Ishikawa (cell line): ENCODE measurements at regions not wholly inside any gene's neighbourhood (a gene's known extent, or its start where the extent isn't known, plus 50 kb on each side); places are given as distances from the start of the nearest gene placed in this dataset.

Experiments
- CEBPB ChIP-seq: IDR thresholded peaks from 2 replicates; pipeline ENCODE4 v1.6.1; 2012
- CREB1 ChIP-seq: IDR thresholded peaks from 2 replicates; pipeline ENCODE4 v1.6.1; 2012; ENCODE audit warnings: low read depth
- EGR1 ChIP-seq: IDR thresholded peaks from 2 replicates; pipeline ENCODE4 v1.6.1; 2012
- EP300 ChIP-seq: IDR thresholded peaks from 2 replicates; pipeline ENCODE4 v1.6.1; 2012; ENCODE audit warnings: borderline replicate concordance
- FOXM1 ChIP-seq: IDR thresholded peaks from 2 replicates; pipeline ENCODE4 v1.6.1; 2012; ENCODE audit warnings: low read depth, borderline replicate concordance
- MAX ChIP-seq: IDR thresholded peaks from 2 replicates; pipeline ENCODE4 v1.6.1; 2012
- NFIC ChIP-seq: IDR thresholded peaks from 2 replicates; pipeline ENCODE4 v1.6.1; 2012
- RAD21 ChIP-seq: IDR thresholded peaks from 2 replicates; pipeline ENCODE4 v1.6.1; 2012; ENCODE audit warnings: low read depth
- TAF1 ChIP-seq: IDR thresholded peaks from 2 replicates; pipeline ENCODE4 v1.6.1; 2012; ENCODE audit warnings: low read depth, mild to moderate bottlenecking
- TCF12 ChIP-seq: IDR thresholded peaks from 2 replicates; pipeline ENCODE4 v1.6.1; 2012; ENCODE audit warnings: low read depth
- TEAD4 ChIP-seq: IDR thresholded peaks from 2 replicates; pipeline ENCODE4 v1.6.1; 2012
- YY1 ChIP-seq: IDR thresholded peaks from 2 replicates; pipeline ENCODE4 v1.6.1; 2012; ENCODE audit warnings: low read depth
- ZBTB7A ChIP-seq: IDR thresholded peaks from 2 replicates; pipeline ENCODE4 v1.6.1; 2012; ENCODE audit warnings: low read depth
- TF ChIP-seq, protein P1 (sequence below): IDR thresholded peaks from 2 replicates; pipeline ENCODE4 v1.6.1; 2012
- TF ChIP-seq, protein P2 (sequence below): IDR thresholded peaks from 2 replicates; pipeline ENCODE4 v1.6.1; 2012; ENCODE audit warnings: low read depth, mild to moderate bottlenecking

GRCh38 chr10:131810036-131810804 is 90.6 kb upstream of the PPP2R2D start:
- no peak for TF ChIP-seq CEBPB
- TF ChIP-seq, protein P1, sequence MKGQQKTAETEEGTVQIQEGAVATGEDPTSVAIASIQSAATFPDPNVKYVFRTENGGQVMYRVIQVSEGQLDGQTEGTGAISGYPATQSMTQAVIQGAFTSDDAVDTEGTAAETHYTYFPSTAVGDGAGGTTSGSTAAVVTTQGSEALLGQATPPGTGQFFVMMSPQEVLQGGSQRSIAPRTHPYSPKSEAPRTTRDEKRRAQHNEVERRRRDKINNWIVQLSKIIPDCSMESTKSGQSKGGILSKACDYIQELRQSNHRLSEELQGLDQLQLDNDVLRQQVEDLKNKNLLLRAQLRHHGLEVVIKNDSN = 0 out of 2 replicates have a peak, but pooled peaks have one; percentile 31
- TF ChIP-seq NFIC = no peak

DNA sequence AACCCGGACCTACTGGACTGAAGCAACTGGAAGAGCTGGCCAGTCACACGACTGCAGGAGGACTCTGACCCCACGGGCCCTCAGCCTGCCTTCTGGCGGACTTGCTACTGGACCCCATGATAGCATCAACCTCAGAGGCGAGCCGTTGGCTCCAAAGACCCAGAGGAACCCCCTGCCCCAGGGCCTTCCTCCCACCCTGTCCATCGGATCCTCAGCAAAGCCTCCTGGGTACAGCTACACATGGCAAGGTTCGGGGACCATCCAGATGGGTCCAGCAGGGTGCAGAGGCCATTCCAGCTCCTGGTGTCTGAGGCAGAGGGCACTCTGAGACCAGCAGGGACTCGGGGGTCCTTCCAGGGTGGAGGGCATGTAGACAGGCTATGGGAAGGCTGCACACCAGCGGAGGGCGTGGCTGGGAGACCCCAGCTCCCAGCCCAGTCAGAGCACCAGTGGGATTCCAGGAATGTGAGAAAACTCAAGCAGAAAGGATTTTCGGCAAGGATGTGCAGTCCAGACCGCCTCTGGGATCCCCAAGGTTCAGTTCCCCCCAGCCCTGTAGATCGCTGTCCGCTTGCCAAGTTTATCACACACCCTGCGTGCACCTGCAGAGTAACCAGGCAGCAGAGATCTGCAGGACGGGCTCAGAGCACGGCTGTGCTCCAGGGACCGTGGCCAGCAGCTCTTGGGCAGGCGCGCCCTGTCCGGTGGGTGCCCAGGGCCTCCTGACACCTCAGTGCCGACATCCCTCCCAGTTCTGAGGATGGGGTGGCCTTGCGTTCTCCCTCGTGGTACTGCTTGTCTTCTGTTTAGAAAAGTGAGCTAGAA is 89.8 kb upstream of the PPP2R2D start:
- TF ChIP-seq, protein P2, sequence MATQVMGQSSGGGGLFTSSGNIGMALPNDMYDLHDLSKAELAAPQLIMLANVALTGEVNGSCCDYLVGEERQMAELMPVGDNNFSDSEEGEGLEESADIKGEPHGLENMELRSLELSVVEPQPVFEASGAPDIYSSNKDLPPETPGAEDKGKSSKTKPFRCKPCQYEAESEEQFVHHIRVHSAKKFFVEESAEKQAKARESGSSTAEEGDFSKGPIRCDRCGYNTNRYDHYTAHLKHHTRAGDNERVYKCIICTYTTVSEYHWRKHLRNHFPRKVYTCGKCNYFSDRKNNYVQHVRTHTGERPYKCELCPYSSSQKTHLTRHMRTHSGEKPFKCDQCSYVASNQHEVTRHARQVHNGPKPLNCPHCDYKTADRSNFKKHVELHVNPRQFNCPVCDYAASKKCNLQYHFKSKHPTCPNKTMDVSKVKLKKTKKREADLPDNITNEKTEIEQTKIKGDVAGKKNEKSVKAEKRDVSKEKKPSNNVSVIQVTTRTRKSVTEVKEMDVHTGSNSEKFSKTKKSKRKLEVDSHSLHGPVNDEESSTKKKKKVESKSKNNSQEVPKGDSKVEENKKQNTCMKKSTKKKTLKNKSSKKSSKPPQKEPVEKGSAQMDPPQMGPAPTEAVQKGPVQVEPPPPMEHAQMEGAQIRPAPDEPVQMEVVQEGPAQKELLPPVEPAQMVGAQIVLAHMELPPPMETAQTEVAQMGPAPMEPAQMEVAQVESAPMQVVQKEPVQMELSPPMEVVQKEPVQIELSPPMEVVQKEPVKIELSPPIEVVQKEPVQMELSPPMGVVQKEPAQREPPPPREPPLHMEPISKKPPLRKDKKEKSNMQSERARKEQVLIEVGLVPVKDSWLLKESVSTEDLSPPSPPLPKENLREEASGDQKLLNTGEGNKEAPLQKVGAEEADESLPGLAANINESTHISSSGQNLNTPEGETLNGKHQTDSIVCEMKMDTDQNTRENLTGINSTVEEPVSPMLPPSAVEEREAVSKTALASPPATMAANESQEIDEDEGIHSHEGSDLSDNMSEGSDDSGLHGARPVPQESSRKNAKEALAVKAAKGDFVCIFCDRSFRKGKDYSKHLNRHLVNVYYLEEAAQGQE = no peak
- TF ChIP-seq TEAD4 = no peak
- TF ChIP-seq YY1 = no peak
- no peak for TF ChIP-seq RAD21
- TF ChIP-seq CEBPB = no peak
- no peak for TF ChIP-seq NFIC
- TF ChIP-seq CREB1 = no peak
- no peak for TF ChIP-seq ZBTB7A
- no peak for TF ChIP-seq EGR1
- no peak for TF ChIP-seq TCF12
- no peak for TF ChIP-seq MAX

DNA sequence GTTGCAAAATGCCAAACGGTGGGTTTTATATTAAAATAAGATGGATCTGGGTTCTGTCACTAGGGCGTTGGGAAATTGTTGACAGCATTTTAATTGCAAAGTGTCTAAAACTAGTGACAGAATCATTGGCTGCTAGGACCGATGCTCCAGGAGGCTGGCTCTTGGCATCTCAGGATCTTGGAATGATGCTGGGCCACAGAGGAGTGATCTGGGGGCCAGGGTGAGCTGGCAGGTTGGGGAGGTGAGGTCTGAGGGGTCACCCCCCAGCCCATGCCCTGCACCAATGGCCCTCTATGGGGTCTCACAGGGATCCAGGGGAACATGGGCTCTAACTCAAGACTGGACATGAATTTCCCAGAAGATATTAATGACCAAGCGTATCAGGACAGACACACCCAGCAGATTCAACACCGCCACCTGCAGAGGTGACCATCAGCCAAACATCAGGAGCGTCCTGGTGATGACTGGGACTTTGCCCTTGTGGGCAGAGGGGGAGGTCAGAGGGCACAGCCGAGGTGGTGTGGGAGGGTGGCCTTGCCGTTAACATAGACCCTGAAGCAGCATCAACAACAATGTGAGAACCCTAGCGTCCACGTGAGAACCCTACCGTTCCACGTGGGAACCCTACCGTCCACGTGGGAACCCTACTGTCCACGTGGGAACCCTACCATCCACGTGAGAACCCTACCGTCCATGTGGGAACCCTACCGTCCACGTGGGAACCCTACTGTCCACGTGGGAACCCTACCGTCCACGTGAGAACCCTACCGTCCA is 89.0 kb upstream of the PPP2R2D start:
- TF ChIP-seq EGR1 (no peak), ZBTB7A (no peak), MAX (no peak), NFIC (no peak), TCF12 (no peak), FOXM1 (no peak), EP300 (no peak), YY1 (no peak), CEBPB (no peak), RAD21 (no peak), TEAD4 (no peak)
- TF ChIP-seq, protein P1 = no peak
- TF ChIP-seq, protein P2 = no peak

GRCh38 chr10:131812736-131813604 is 87.8 kb upstream of the PPP2R2D start:
- no peak for TF ChIP-seq NFIC
- no peak for TF ChIP-seq RAD21
- no peak for TF ChIP-seq CEBPB
- TF ChIP-seq TCF12 = no peak
- no peak for TF ChIP-seq TEAD4
- no peak for TF ChIP-seq TAF1
- TF ChIP-seq MAX = no peak
- no peak for TF ChIP-seq CREB1
- no peak for TF ChIP-seq EGR1
- TF ChIP-seq ZBTB7A = no peak
- TF ChIP-seq EP300 = no peak
